DND-41 (cell line): ENCODE measurements at regions not wholly inside any gene's neighbourhood (a gene's known extent, or its start where the extent isn't known, plus 50 kb on each side); places are given as distances from the start of the nearest gene placed in this dataset.

ENCODE experiments used
- EZH2 ChIP-seq: IDR thresholded peaks from 3 replicates; pipeline ENCODE4 v1.6.1; 2012; ENCODE audit warnings: borderline replicate concordance, low read depth, mild to moderate bottlenecking, moderate library complexity, low read length, inconsistent platforms; ENCODE audit not compliant: severe bottlenecking
- TF ChIP-seq, protein P1 (sequence below): IDR thresholded peaks from 2 replicates; pipeline ENCODE4 v1.5.1; 2012; ENCODE audit warnings: borderline replicate concordance, low read length, moderate library complexity, mild to moderate bottlenecking; ENCODE audit not compliant: poor library complexity, severe bottlenecking; ENCODE audit errors: extremely low read depth

DNA sequence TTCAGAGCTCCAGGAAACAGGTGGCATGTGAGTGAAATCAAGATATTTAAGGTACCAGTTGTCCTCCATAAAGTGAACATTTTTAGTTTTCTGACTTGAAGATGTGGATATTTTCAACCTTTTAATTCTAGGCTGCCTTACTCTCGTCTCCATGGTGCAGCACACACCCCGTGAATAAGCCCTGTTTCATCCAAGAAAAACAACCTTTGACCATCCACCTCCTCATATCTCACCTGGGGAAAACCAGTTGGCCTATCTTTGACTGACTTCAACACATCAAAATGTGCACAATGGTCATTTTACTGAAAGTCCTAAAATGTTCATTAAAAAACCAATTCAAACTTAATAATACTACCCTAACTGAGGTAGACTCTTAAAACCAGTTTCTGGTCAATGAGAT is 73.8 kb upstream of the CD2AP start:
- TF ChIP-seq, protein P1, sequence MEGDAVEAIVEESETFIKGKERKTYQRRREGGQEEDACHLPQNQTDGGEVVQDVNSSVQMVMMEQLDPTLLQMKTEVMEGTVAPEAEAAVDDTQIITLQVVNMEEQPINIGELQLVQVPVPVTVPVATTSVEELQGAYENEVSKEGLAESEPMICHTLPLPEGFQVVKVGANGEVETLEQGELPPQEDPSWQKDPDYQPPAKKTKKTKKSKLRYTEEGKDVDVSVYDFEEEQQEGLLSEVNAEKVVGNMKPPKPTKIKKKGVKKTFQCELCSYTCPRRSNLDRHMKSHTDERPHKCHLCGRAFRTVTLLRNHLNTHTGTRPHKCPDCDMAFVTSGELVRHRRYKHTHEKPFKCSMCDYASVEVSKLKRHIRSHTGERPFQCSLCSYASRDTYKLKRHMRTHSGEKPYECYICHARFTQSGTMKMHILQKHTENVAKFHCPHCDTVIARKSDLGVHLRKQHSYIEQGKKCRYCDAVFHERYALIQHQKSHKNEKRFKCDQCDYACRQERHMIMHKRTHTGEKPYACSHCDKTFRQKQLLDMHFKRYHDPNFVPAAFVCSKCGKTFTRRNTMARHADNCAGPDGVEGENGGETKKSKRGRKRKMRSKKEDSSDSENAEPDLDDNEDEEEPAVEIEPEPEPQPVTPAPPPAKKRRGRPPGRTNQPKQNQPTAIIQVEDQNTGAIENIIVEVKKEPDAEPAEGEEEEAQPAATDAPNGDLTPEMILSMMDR: no peak
- TF ChIP-seq EZH2: no peak
